Spleen (tissue), 7 donors: ENCODE measurements at regions not wholly inside any gene's neighbourhood (a gene's known extent, or its start where the extent isn't known, plus 50 kb on each side); places are given as distances from the start of the nearest gene placed in this dataset.

Source experiments
- CTCF ChIP-seq, 11 experiments: fragments of 200-600 bp in 7 of 11; fragments of 450-650 bp in 4 of 11; sonication (generic) in 4 of 11; IDR thresholded peaks in 8 of 11; conservative IDR thresholded peaks in 3 of 11; 1 replicate in 7 of 11; 2 replicates in 4 of 11; pipeline versions ENCODE4 v1.4.0 to v1.8.0; 2016 to 2021; ENCODE audit warnings: antibody characterized with exemption in 11 of 11, inconsistent platforms in 4 of 11, mild to moderate bottlenecking in 1 of 11
- POLR2A ChIP-seq, 3 donors: fragments of 450-650 bp; IDR thresholded peaks; one replicate each; pipeline ENCODE4 v1.5.1; 2017; ENCODE audit warnings: antibody characterized with exemption in 3 of 3, mild to moderate bottlenecking in 1 of 3
- donor health status: DM: no; HTN: no; CAD: no; lungs with moderate emphysema.
- donor health status: DM: no; HTN: no; CAD: no.
- donor health status: DM: no; HTN: no; CAD: no.

GRCh38 chr7:10257438-10257837, 716.2 kb upstream of the PHF14 start:
- TF ChIP-seq CTCF (IDR thresholded peaks at IDR 0.05 in 8 of 11, conservative IDR thresholded peaks at IDR 0.05 in 3 of 11) (no peak), POLR2A (IDR thresholded peaks at IDR 0.05) (no peak)
